ENCODE measurements at regions not wholly inside any gene's neighbourhood (a gene's known extent, or its start where the extent isn't known, plus 50 kb on each side); places are given as distances from the start of the nearest gene placed in this dataset.

GRCh38 chr10:130790339-130790738 lies 521.2 kb downstream of the TCERG1L start:
- no peak overlapping the region for H3K4me3 ChIP-seq
- TF ChIP-seq EZH2 (IDR thresholded peaks at IDR 0.05; ENCODE audit: insufficient read depth, poor library complexity, severe bottlenecking) (no peak), EZH2phosphoT487 (IDR thresholded peaks at IDR 0.05; ENCODE audit: insufficient read depth, low read depth) (no peak)
- no peaks in the 10 kb centered on the region for H3K9me3 ChIP-seq (ENCODE audit: low read depth)
- no peaks in the 10 kb centered on the region for H3K36me3 ChIP-seq (ENCODE audit: low read depth)
- H3K4me1 ChIP-seq (ENCODE audit: insufficient read depth) = no peaks in the 10 kb centered on the region
- in situ Hi-C loops (cut with MboI) = no loop called here
- 21% methylated on average over 2 of the region's 2 CpGs; no CpG with 5 or more reads in 1 of the 2 experiments for WGBS, 2 experiments (ENCODE audit: low coverage in 1 of 2, low lambda C conversion rate in 2 of 2, missing lambda C conversion rate in 2 of 2)
- no peak overlapping the region for H3K27ac ChIP-seq
- no peak overlapping the region for H2AFZ ChIP-seq
- no peak overlapping the region for H3K4me2 ChIP-seq (ENCODE audit: unreplicated experiment)
- no peak for DNase-seq
- no peaks in the 10 kb centered on the region for H3K27me3 ChIP-seq (replicated peaks; ENCODE audit: insufficient read depth)
- H3F3A ChIP-seq (ENCODE audit: insufficient read depth) = no peaks in the 10 kb centered on the region
- no peak overlapping the region for H3K9ac ChIP-seq
- no peaks in the 10 kb centered on the region for H3K9me2 ChIP-seq (ENCODE audit: insufficient read depth)
- H4K20me1 ChIP-seq (ENCODE audit: insufficient read depth) = no peaks in the 10 kb centered on the region
- H3K79me2 ChIP-seq (ENCODE audit: insufficient read depth) = no peaks in the 10 kb centered on the region

GRCh38 chr10:130792096-130792845 lies 519.2 kb downstream of the TCERG1L start:
- Histone ChIP-seq H3K36me3 (ENCODE audit: low read depth) (no peaks in the 10 kb centered on the region), H3K27me3 (replicated peaks; ENCODE audit: insufficient read depth) (no peaks in the 10 kb centered on the region), H3K9me2 (ENCODE audit: insufficient read depth) (no peaks in the 10 kb centered on the region), H3K9ac (no peak overlapping the region), H3K4me3 (no peak overlapping the region), H3K27ac (no peak overlapping the region), H3K9me3 (ENCODE audit: low read depth) (no peaks in the 10 kb centered on the region), H4K20me1 (ENCODE audit: insufficient read depth) (no peaks in the 10 kb centered on the region), H3K4me1 (ENCODE audit: insufficient read depth) (no peaks in the 10 kb centered on the region), H3K4me2 (ENCODE audit: unreplicated experiment) (no peak overlapping the region), H2AFZ (no peak overlapping the region), H3F3A (ENCODE audit: insufficient read depth) (no peaks in the 10 kb centered on the region), H3K79me2 (ENCODE audit: insufficient read depth) (no peaks in the 10 kb centered on the region)
- in situ Hi-C loops (cut with MboI) = no loop called here
- WGBS, 2 experiments (ENCODE audit: low coverage in 1 of 2, low lambda C conversion rate in 2 of 2, missing lambda C conversion rate in 2 of 2) = 53 to 56% methylated on average over 14 to 15 of the region's 15 CpGs
- DNase-seq = no peak
- TF ChIP-seq EZH2phosphoT487 (IDR thresholded peaks at IDR 0.05; ENCODE audit: insufficient read depth, low read depth) (no peak), EZH2 (IDR thresholded peaks at IDR 0.05; ENCODE audit: insufficient read depth, poor library complexity, severe bottlenecking) (no peak)

- no peaks in the 10 kb centered on the region for H3K36me3 ChIP-seq (ENCODE audit: low read depth)
- no peak overlapping the region for H2AFZ ChIP-seq
- H3K9me3 ChIP-seq (ENCODE audit: low read depth) = no peaks in the 10 kb centered on the region
- WGBS, 2 experiments (ENCODE audit: low coverage in 1 of 2, low lambda C conversion rate in 2 of 2, missing lambda C conversion rate in 2 of 2) = 19 to 21% methylated on average over 11 of the region's 11 CpGs
- in situ Hi-C loops (cut with MboI) = no loop called here
- TF ChIP-seq EZH2 (IDR thresholded peaks at IDR 0.05; ENCODE audit: insufficient read depth, poor library complexity, severe bottlenecking) = no peak
- no peak for TF ChIP-seq EZH2phosphoT487 (IDR thresholded peaks at IDR 0.05; ENCODE audit: insufficient read depth, low read depth)
- H3F3A ChIP-seq (ENCODE audit: insufficient read depth) = no peaks in the 10 kb centered on the region
- no peaks in the 10 kb centered on the region for H3K79me2 ChIP-seq (ENCODE audit: insufficient read depth)
- H3K4me1 ChIP-seq (ENCODE audit: insufficient read depth) = no peaks in the 10 kb centered on the region
- H3K4me2 ChIP-seq (ENCODE audit: unreplicated experiment) = no peak overlapping the region
- H3K27me3 ChIP-seq (replicated peaks; ENCODE audit: insufficient read depth) = no peaks in the 10 kb centered on the region
- H3K4me3 ChIP-seq = no peak overlapping the region
- no peak for DNase-seq
- H3K9me2 ChIP-seq (ENCODE audit: insufficient read depth) = no peaks in the 10 kb centered on the region
- no peaks in the 10 kb centered on the region for H4K20me1 ChIP-seq (ENCODE audit: insufficient read depth)
- no peak overlapping the region for H3K9ac ChIP-seq
- H3K27ac ChIP-seq = no peak overlapping the region
Observed at GRCh38 chr10:130795819-130796218, 515.7 kb downstream of the TCERG1L start.

- Histone ChIP-seq H2AFZ (no peak overlapping the region), H3K4me2 (ENCODE audit: unreplicated experiment) (no peak overlapping the region), H3K9me3 (ENCODE audit: low read depth) (no peaks in the 10 kb centered on the region), H4K20me1 (ENCODE audit: insufficient read depth) (no peaks in the 10 kb centered on the region), H3K27ac (no peak overlapping the region), H3K79me2 (ENCODE audit: insufficient read depth) (no peaks in the 10 kb centered on the region), H3K4me1 (ENCODE audit: insufficient read depth) (no peaks in the 10 kb centered on the region), H3K9me2 (ENCODE audit: insufficient read depth) (no peaks in the 10 kb centered on the region), H3F3A (ENCODE audit: insufficient read depth) (no peaks in the 10 kb centered on the region), H3K36me3 (ENCODE audit: low read depth) (no peaks in the 10 kb centered on the region), H3K9ac (no peak overlapping the region), H3K4me3 (no peak overlapping the region), H3K27me3 (replicated peaks; ENCODE audit: insufficient read depth) (no peaks in the 10 kb centered on the region)
- TF ChIP-seq EZH2 (IDR thresholded peaks at IDR 0.05; ENCODE audit: insufficient read depth, poor library complexity, severe bottlenecking) (no peak), EZH2phosphoT487 (IDR thresholded peaks at IDR 0.05; ENCODE audit: insufficient read depth, low read depth) (no peak)
- WGBS, 2 experiments (ENCODE audit: low coverage in 1 of 2, low lambda C conversion rate in 2 of 2, missing lambda C conversion rate in 2 of 2) = 45 to 48% methylated on average over 6 of the region's 6 CpGs
- DNase-seq = no peak
- in situ Hi-C loops (cut with MboI) = no loop called here
Observed at GRCh38 chr10:130799532-130799931, 512.0 kb downstream of the TCERG1L start.

Measured in GM23248 (cell line).